ENCODE measurements at regions not wholly inside any gene's neighbourhood (a gene's known extent, or its start where the extent isn't known, plus 50 kb on each side); places are given as distances from the start of the nearest gene placed in this dataset.

GRCh38 chr10:43960981-43961380 lies 312.3 kb upstream of the ZNF32 start:
- H3K9me3 ChIP-seq (ENCODE audit: low read length), result no peaks in the 10 kb centered on the region
- peaks cover 19% of the 10 kb centered on the region for H3K4me1 ChIP-seq (ENCODE audit: insufficient read depth, low read length)
- H3K27me3 ChIP-seq (ENCODE audit: control insufficient read depth in 1 of 2, insufficient read depth in 2 of 2, low read length in 2 of 2), result no peaks in the 10 kb centered on the region
- H3K9ac ChIP-seq (ENCODE audit: low read length), result no peak overlapping the region
- H3K4me3 ChIP-seq (ENCODE audit: low read depth in 1 of 2, low read length in 2 of 2), result no peak overlapping the region
- H3K27ac ChIP-seq (ENCODE audit: low read depth, low read length), result no peak overlapping the region
- H3K36me3 ChIP-seq (ENCODE audit: insufficient read depth, low read length), result no peaks in the 10 kb centered on the region

GRCh38 chr10:43960477-43960876 lies 311.8 kb upstream of the ZNF32 start:
- Histone ChIP-seq H3K4me1 (ENCODE audit: insufficient read depth, low read length) (peaks cover 19% of the 10 kb centered on the region), H3K9me3 (ENCODE audit: low read length) (no peaks in the 10 kb centered on the region), H3K4me3 (ENCODE audit: low read depth in 1 of 2, low read length in 2 of 2) (no peak overlapping the region), H3K9ac (ENCODE audit: low read length) (no peak overlapping the region), H3K27me3 (ENCODE audit: control insufficient read depth in 1 of 2, insufficient read depth in 2 of 2, low read length in 2 of 2) (no peaks in the 10 kb centered on the region), H3K27ac (ENCODE audit: low read depth, low read length) (no peak overlapping the region), H3K36me3 (ENCODE audit: insufficient read depth, low read length) (no peaks in the 10 kb centered on the region)

DNA sequence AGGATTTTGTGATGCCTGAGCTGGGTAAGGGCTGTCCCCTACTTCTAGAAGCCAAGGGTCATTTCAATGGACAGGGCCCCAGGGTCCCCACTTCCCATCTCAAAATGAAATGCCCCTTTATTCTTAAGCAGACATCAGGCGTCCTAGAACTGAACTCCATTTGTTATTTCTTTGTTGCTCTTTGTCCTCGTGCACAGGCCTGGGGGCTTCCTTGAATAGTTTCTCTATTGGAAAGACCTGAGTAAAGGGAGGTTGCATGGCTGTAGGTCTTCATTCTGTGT lies 311.4 kb upstream of the ZNF32 start:
- H3K27ac ChIP-seq (ENCODE audit: low read depth, low read length), result no peak overlapping the region
- no peaks in the 10 kb centered on the region for H3K9me3 ChIP-seq (ENCODE audit: low read length)
- peaks cover 19% of the 10 kb centered on the region for H3K4me1 ChIP-seq (ENCODE audit: insufficient read depth, low read length)
- no peaks in the 10 kb centered on the region for H3K27me3 ChIP-seq (ENCODE audit: control insufficient read depth in 1 of 2, insufficient read depth in 2 of 2, low read length in 2 of 2)
- H3K4me3 ChIP-seq (ENCODE audit: low read depth in 1 of 2, low read length in 2 of 2), result no peak overlapping the region
- no peak overlapping the region for H3K9ac ChIP-seq (ENCODE audit: low read length)
- H3K36me3 ChIP-seq (ENCODE audit: insufficient read depth, low read length), result no peaks in the 10 kb centered on the region

DNA sequence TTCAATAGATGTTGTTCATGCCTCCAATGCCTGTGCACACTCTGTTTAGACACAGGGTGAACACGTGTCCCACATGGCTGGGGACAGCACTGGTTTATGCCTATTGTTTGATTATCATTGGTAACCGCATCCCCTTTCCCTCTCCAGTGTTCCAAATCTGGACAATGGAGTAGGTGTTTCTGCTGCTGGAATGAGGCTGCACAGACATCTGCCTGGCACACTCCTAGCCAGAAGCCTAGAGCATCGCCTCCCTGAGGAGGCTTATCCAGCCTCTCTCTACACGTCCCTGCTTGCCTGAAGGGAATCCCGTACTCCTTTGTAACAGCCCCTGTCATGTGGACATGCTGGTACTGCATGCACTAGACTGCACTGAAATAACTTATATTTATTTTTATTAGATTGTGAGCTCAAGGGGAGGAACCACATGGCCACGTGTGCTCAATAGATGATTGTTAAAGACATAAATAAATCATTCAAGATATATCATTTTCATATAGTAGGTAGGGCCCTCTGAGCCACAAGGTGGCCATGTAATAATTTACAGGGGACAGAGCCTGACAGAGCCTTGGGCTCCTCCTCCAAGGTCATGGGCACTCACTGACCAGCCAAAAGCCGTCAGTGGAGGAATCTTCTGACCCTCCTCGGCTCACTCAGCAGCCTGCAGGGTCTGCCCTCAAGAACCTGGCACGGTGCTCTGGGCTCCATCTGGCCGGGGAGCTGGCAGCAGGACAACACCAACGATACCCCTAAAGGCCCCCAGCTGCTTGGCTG lies 310.9 kb upstream of the ZNF32 start:
- H3K27me3 ChIP-seq (ENCODE audit: control insufficient read depth in 1 of 2, insufficient read depth in 2 of 2, low read length in 2 of 2), result no peaks in the 10 kb centered on the region
- no peak overlapping the region for H3K27ac ChIP-seq (ENCODE audit: low read depth, low read length)
- H3K9ac ChIP-seq (ENCODE audit: low read length), result no peak overlapping the region
- H3K9me3 ChIP-seq (ENCODE audit: low read length), result no peaks in the 10 kb centered on the region
- no peak overlapping the region for H3K4me3 ChIP-seq (ENCODE audit: low read depth in 1 of 2, low read length in 2 of 2)
- H3K4me1 ChIP-seq (ENCODE audit: insufficient read depth, low read length), result peaks cover 19% of the 10 kb centered on the region
- H3K36me3 ChIP-seq (ENCODE audit: insufficient read depth, low read length), result no peaks in the 10 kb centered on the region

- H3K27ac ChIP-seq (ENCODE audit: low read depth, low read length), result no peak overlapping the region
These were observed 310.3 kb upstream of the ZNF32 start for GRCh38 chr10:43958964-43959363.

DNA sequence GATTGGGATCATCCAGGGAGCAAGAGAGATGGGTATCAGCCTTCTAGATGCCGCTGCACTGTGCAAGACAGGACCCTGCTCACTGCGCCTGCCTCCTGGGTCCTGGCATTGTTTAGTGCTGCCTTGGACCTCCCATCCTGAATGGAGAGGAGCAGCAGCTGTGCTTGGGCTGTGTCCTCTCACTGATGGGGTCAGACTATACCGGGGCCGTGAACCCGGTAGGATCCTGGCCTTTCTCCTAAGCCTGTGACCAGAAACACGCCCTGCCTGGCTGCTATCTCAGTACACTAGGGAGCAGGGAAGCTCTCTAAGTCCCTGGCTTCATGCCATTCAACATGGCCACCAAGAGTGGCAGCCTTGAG lies 309.4 kb upstream of the ZNF32 start:
- Histone ChIP-seq H3K9me3 (ENCODE audit: low read length) (no peaks in the 10 kb centered on the region), H3K27ac (ENCODE audit: low read depth, low read length) (no peak overlapping the region), H3K4me3 (ENCODE audit: low read depth in 1 of 2, low read length in 2 of 2) (no peak overlapping the region), H3K9ac (ENCODE audit: low read length) (no peak overlapping the region), H3K27me3 (ENCODE audit: control insufficient read depth in 1 of 2, insufficient read depth in 2 of 2, low read length in 2 of 2) (no peaks in the 10 kb centered on the region), H3K4me1 (ENCODE audit: insufficient read depth, low read length) (peaks cover 7% of the 10 kb centered on the region), H3K36me3 (ENCODE audit: insufficient read depth, low read length) (no peaks in the 10 kb centered on the region)

More at GRCh38 chr10:43958964-43959363, 310.3 kb upstream of the ZNF32 start:
- no peaks in the 10 kb centered on the region for H3K27me3 ChIP-seq (ENCODE audit: control insufficient read depth in 1 of 2, insufficient read depth in 2 of 2, low read length in 2 of 2)
- peaks cover 16% of the 10 kb centered on the region for H3K4me1 ChIP-seq (ENCODE audit: insufficient read depth, low read length)
- H3K9ac ChIP-seq (ENCODE audit: low read length), result no peak overlapping the region
- H3K36me3 ChIP-seq (ENCODE audit: insufficient read depth, low read length), result no peaks in the 10 kb centered on the region
- no peak overlapping the region for H3K4me3 ChIP-seq (ENCODE audit: low read depth in 1 of 2, low read length in 2 of 2)
- no peaks in the 10 kb centered on the region for H3K9me3 ChIP-seq (ENCODE audit: low read length)

DNA sequence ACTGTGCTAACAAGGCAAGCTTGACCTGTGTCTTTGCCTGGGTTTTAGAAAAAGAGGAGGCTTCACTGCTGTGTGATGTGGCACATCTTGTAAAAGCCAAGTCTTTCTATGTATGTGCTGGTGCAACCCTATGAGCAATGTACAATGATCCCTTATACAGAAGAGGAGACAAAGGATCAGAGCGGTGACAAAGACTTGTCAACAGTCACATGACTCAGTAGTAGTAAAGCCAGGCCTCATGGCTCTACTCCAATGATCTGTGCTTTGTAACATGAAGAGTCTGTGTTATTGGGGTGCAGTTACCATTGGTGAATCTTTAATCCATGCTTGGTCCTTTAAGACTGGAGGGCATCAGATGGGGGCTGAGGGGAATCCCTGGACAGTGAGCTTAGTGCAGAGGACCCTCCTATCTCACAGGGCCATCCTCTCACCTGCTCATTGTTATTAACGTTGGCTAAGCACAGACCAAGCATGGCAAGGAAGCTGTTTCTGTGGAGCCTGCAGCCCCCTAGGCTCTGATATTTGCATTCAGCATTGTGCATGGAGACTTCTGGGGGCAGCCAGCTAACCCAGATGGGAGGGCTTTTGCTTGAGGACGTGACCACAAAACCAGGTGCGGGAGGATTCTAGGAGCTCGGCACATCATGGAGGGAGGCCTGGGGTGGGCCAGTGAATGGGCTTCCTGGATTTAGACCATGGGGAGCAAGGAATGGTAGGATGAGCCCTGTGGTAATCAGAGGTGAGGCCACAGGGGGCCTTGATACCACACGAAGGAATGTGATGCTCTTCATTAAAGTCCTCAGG lies 308.8 kb upstream of the ZNF32 start:
- no peaks in the 10 kb centered on the region for H3K9me3 ChIP-seq (ENCODE audit: low read length)
- H3K4me1 ChIP-seq (ENCODE audit: insufficient read depth, low read length), result peaks cover under 1% of the 10 kb centered on the region
- no peaks in the 10 kb centered on the region for H3K27me3 ChIP-seq (ENCODE audit: control insufficient read depth in 1 of 2, insufficient read depth in 2 of 2, low read length in 2 of 2)
- H3K9ac ChIP-seq (ENCODE audit: low read length), result no peak overlapping the region
- H3K36me3 ChIP-seq (ENCODE audit: insufficient read depth, low read length), result no peaks in the 10 kb centered on the region
- H3K4me3 ChIP-seq (ENCODE audit: low read depth in 1 of 2, low read length in 2 of 2), result no peak overlapping the region
- H3K27ac ChIP-seq (ENCODE audit: low read depth, low read length), result no peak overlapping the region

DNA sequence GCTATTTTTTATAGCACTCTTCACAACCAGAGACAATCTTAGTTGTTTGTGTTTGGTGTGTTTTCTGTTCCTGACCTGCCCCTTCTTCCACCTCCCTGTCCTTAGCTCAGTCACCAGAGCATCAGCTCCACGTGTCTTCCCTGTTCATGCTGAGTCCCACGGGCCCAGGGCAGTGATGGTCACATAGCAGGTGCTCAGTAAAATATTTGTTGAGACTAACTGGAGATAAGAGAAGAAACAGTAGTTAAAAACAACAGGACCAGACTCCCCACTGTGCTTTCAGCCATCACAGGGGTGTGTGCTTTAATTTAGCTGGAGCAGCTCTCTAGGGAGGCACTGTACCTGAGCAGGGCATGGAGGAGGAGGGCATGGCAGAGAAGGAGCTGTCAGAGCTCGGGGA lies 307.3 kb upstream of the ZNF32 start:
- H3K27me3 ChIP-seq (ENCODE audit: control insufficient read depth in 1 of 2, insufficient read depth in 2 of 2, low read length in 2 of 2), result no peaks in the 10 kb centered on the region
- no peak overlapping the region for H3K9ac ChIP-seq (ENCODE audit: low read length)
- no peak overlapping the region for H3K4me3 ChIP-seq (ENCODE audit: low read depth in 1 of 2, low read length in 2 of 2)
- no peaks in the 10 kb centered on the region for H3K9me3 ChIP-seq (ENCODE audit: low read length)
- H3K27ac ChIP-seq (ENCODE audit: low read depth, low read length), result no peak overlapping the region
- H3K4me1 ChIP-seq (ENCODE audit: insufficient read depth, low read length), result no peaks in the 10 kb centered on the region
- H3K36me3 ChIP-seq (ENCODE audit: insufficient read depth, low read length), result no peaks in the 10 kb centered on the region

- H3K9me3 ChIP-seq (ENCODE audit: low read length), result no peaks in the 10 kb centered on the region
- H3K27ac ChIP-seq (ENCODE audit: low read depth, low read length), result no peak overlapping the region
These were observed 306.4 kb upstream of the ZNF32 start for GRCh38 chr10:43955002-43955596.

DNA sequence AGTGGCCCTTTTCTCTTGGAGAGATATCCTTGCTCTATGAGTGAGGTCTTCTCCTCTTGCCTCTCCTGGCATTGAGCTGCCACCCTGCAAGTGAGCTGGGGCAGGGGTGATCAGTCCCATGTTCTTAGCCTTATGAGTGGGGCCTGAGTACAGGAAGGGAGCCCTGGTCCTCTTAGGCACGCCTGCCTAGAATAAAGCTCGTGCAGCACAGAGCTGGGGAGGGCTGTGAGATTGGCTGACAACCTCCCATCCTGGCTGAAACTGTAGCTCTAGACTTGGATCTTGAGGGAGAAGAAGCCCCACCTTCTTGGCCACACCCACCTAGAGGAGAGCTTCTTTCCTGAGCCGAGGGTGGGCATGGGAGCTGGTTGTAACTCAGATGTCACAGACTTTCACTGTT lies 305.0 kb upstream of the ZNF32 start:
- no peak overlapping the region for H3K4me3 ChIP-seq (ENCODE audit: low read depth in 1 of 2, low read length in 2 of 2)
- H3K9ac ChIP-seq (ENCODE audit: low read length), result no peak overlapping the region
- H3K9me3 ChIP-seq (ENCODE audit: low read length), result no peaks in the 10 kb centered on the region
- no peak overlapping the region for H3K27ac ChIP-seq (ENCODE audit: low read depth, low read length)
- no peaks in the 10 kb centered on the region for H3K27me3 ChIP-seq (ENCODE audit: control insufficient read depth in 1 of 2, insufficient read depth in 2 of 2, low read length in 2 of 2)
- H3K36me3 ChIP-seq (ENCODE audit: insufficient read depth, low read length), result no peaks in the 10 kb centered on the region
- no peaks in the 10 kb centered on the region for H3K4me1 ChIP-seq (ENCODE audit: insufficient read depth, low read length)

More at GRCh38 chr10:43955002-43955596, 306.4 kb upstream of the ZNF32 start:
- H3K9ac ChIP-seq (ENCODE audit: low read length), result no peak overlapping the region
- no peaks in the 10 kb centered on the region for H3K4me1 ChIP-seq (ENCODE audit: insufficient read depth, low read length)
- H3K36me3 ChIP-seq (ENCODE audit: insufficient read depth, low read length), result no peaks in the 10 kb centered on the region
- no peaks in the 10 kb centered on the region for H3K27me3 ChIP-seq (ENCODE audit: control insufficient read depth in 1 of 2, insufficient read depth in 2 of 2, low read length in 2 of 2)
- no peak overlapping the region for H3K4me3 ChIP-seq (ENCODE audit: low read depth in 1 of 2, low read length in 2 of 2)

DNA sequence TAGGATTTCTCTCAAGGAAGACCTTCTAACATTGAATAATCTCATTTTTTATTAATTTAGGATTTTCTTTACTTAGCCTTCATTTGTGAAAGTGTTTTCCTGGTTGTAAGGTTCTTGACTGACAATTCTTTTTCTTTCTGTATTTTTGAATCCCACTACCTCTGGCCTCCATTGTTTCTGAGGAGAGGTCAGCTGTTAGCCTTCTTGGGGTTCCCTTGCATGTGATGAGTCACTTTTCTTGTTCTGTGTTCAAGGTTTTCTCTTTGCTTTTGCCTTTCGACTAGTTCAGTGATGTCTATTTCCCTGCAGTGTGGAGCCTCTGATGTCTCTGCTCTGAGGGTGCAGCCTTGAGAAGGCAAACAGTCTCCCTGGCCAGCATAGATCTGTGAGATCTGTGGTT lies 304.1 kb upstream of the ZNF32 start:
- Histone ChIP-seq H3K4me1 (ENCODE audit: insufficient read depth, low read length) (no peaks in the 10 kb centered on the region), H3K36me3 (ENCODE audit: insufficient read depth, low read length) (no peaks in the 10 kb centered on the region), H3K27me3 (ENCODE audit: control insufficient read depth in 1 of 2, insufficient read depth in 2 of 2, low read length in 2 of 2) (no peaks in the 10 kb centered on the region), H3K27ac (ENCODE audit: low read depth, low read length) (no peak overlapping the region), H3K4me3 (ENCODE audit: low read depth in 1 of 2, low read length in 2 of 2) (no peak overlapping the region), H3K9me3 (ENCODE audit: low read length) (no peaks in the 10 kb centered on the region), H3K9ac (ENCODE audit: low read length) (no peak overlapping the region)
